Nephron (organoid): ENCODE measurements at regions not wholly inside any gene's neighbourhood (a gene's known extent, or its start where the extent isn't known, plus 50 kb on each side); places are given as distances from the start of the nearest gene placed in this dataset.

ENCODE experiments used
- H3K27ac Mint-ChIP-seq, 3 experiments: 2 replicates each; pipeline ENCODE4 v1.8.0; 2020; ENCODE audit warnings: mixed read lengths in 3 of 3, mild to moderate bottlenecking in 2 of 3, moderate library complexity in 1 of 3
- H3K27me3 Mint-ChIP-seq: 2 replicates; pipeline ENCODE4 v1.8.0; 2021; ENCODE audit warnings: low read depth, mild to moderate bottlenecking, moderate library complexity, mixed read lengths
- H3K36me3 Mint-ChIP-seq: 2 replicates; pipeline ENCODE4 v1.8.0; 2020; ENCODE audit warnings: low read depth, mixed read lengths
- H3K4me1 Mint-ChIP-seq: 2 replicates; pipeline ENCODE4 v1.8.0; 2020; ENCODE audit warnings: mixed read lengths
- H3K4me3 Mint-ChIP-seq, 3 experiments: 2 replicates each; pipeline ENCODE4 v1.8.0; 2020; ENCODE audit warnings: mild to moderate bottlenecking in 3 of 3, mixed read lengths in 3 of 3, moderate library complexity in 2 of 3
- H3K9me3 Mint-ChIP-seq: 2 replicates; pipeline ENCODE4 v1.8.0; 2020; ENCODE audit warnings: mixed read lengths
- CTCF ChIP-seq, 3 experiments: fragments of 200-600 bp; sonication (generic); IDR thresholded peaks; one replicate each; pipeline ENCODE4 v1.5.0; 2021; ENCODE audit warnings: antibody characterized with exemption in 3 of 3; ENCODE audit not compliant: unreplicated experiment in 3 of 3

- Mint-ChIP-seq H3K27ac (peak overlapping the region in 2 of 3 experiments; percentile 8 to 13), H3K36me3 (no peaks in the 10 kb centered on the region), H3K4me1 (peaks cover 29% of the 10 kb centered on the region), H3K27me3 (peaks cover 10% of the 10 kb centered on the region), H3K4me3 (no peak overlapping the region), H3K9me3 (no peaks in the 10 kb centered on the region)
- TF ChIP-seq CTCF (IDR thresholded peaks at IDR 0.05; ENCODE audit: unreplicated experiment in 3 of 3), result no peak
These were observed 57.0 kb upstream of the ABCA1 start for GRCh38 chr9:104984948-104985347.

DNA sequence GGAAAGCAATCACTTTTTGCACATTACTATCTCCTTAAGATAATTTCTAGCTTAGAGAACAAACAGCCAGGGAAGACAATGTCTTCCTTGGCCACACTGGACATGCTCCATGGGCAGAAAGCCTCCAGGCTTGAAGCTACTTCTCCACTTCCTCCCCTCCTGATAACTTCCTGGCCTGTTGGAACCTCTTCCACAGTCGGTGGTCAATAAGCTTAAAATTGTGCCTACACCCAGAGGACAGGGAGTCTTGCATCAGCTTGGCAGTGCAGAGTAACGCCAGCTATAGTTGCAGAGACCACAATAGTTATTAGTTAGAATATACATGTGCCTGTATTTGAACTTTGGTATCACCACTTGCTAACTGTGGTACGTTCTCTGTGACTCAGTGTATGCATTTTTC lies 58.1 kb upstream of the ABCA1 start:
- no peaks in the 10 kb centered on the region for H3K36me3 Mint-ChIP-seq
- peak overlapping the region in 1 of 3 experiments; percentile 3 for H3K27ac Mint-ChIP-seq
- no peaks in the 10 kb centered on the region for H3K9me3 Mint-ChIP-seq
- no peak for TF ChIP-seq CTCF (IDR thresholded peaks at IDR 0.05; ENCODE audit: unreplicated experiment in 3 of 3)
- H3K4me1 Mint-ChIP-seq, result peaks cover 38% of the 10 kb centered on the region
- no peak overlapping the region for H3K4me3 Mint-ChIP-seq
- H3K27me3 Mint-ChIP-seq, result peaks cover 11% of the 10 kb centered on the region

DNA sequence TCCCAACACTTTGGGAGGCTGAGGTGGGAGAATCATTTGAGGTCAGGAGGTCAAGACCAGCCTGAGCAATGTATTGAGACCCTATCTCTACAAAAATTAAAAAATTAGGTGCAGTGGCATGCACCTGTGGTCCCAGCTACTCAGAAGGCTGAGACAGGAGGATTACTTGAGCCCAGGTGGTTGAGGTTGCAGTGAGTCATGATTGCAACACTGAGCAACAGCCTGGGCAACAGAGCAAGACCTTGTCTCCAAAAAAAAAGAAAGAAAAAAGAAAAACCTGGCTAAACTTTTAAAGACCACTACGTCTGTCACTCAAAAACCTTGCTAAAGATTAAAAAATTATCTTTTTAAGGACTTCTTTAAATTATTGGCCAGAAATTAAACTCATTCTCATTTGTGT lies 59.8 kb upstream of the ABCA1 start:
- H3K9me3 Mint-ChIP-seq, result no peaks in the 10 kb centered on the region
- TF ChIP-seq CTCF (IDR thresholded peaks at IDR 0.05; ENCODE audit: unreplicated experiment in 3 of 3), result no peak
- H3K27me3 Mint-ChIP-seq, result peaks cover 14% of the 10 kb centered on the region
- H3K4me3 Mint-ChIP-seq, result no peak overlapping the region
- H3K27ac Mint-ChIP-seq, result no peak overlapping the region
- H3K4me1 Mint-ChIP-seq, result peaks cover 45% of the 10 kb centered on the region
- no peaks in the 10 kb centered on the region for H3K36me3 Mint-ChIP-seq

GRCh38 chr9:104988539-104988938 lies 60.6 kb upstream of the ABCA1 start:
- Mint-ChIP-seq H3K4me3 (peak overlapping the region in 1 of 3 experiments; percentile 40), H3K27ac (no peak overlapping the region), H3K36me3 (no peaks in the 10 kb centered on the region), H3K27me3 (peaks cover 14% of the 10 kb centered on the region), H3K4me1 (peaks cover 47% of the 10 kb centered on the region), H3K9me3 (no peaks in the 10 kb centered on the region)
- TF ChIP-seq CTCF (IDR thresholded peaks at IDR 0.05; ENCODE audit: unreplicated experiment in 3 of 3), result no peak

DNA sequence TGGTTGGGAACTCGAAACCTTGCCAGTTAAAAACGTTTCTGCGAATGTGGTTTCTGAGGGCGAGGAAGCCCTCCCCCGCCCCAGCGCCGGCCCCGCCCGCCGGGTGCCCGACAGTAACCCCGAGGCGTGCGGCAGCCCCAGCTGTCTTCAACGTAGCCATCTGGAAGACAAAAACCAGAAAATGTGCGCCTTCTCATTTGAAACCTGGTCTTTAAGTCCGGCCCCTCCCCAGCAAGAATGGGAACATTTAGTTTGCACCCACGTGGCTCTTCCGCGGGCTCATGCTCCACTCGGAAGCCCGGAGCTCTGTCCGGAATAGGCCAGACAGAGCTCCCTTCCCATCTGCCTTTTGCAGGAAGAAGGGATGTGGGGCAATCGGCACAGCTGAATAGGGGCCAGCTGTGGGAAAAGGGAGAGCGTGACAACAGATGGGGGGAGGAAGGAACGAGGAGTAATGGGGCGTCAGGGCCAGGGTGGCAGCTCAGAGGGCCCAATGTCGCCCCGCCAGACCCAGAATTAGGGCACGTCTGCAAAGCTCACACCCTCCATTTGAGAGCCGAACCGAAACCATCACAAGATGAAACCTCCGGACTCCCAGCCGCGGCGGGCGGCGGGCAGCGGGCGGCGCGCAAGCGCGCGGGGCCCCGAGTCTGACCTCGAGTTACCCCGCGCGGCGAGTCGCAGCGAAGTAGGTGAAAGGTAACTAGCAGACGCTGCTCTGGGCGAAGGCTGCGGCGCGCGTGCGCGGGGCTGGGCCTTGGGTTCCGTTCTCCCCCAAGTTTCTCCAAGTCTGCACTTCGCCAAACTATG lies 63.4 kb upstream of the ABCA1 start:
- Mint-ChIP-seq H3K27me3 (peaks cover 14% of the 10 kb centered on the region), H3K4me3 (peak overlapping the region; percentile 86 to 92 (median 90)), H3K36me3 (no peaks in the 10 kb centered on the region), H3K4me1 (peaks cover 47% of the 10 kb centered on the region), H3K9me3 (no peaks in the 10 kb centered on the region), H3K27ac (peak overlapping the region; percentile 98)
- no peak for TF ChIP-seq CTCF (IDR thresholded peaks at IDR 0.05; ENCODE audit: unreplicated experiment in 3 of 3)

DNA sequence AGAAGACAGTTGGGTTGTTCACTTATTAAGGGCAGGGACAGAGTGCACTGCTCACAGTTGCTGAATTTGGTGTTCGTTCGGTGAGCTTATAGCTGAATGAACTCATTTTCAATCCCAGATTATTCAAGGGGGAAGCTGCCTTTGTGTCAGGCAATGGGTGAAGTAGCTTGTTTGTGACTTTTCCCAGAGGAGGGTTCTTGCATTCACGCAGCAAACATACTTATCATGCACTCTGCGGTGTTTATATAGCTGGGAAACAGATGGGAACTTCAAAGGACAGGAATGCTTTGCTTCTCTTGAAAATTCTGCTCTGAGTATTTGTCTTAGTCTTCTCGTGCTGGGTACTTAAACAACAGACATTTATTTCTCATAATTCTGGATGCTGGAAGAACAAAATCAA lies 64.7 kb upstream of the ABCA1 start:
- no peaks in the 10 kb centered on the region for H3K36me3 Mint-ChIP-seq
- no peaks in the 10 kb centered on the region for H3K9me3 Mint-ChIP-seq
- peak overlapping the region; percentile 69 to 98 (median 77) for H3K27ac Mint-ChIP-seq
- peaks cover 48% of the 10 kb centered on the region for H3K4me1 Mint-ChIP-seq
- no peak for TF ChIP-seq CTCF (IDR thresholded peaks at IDR 0.05; ENCODE audit: unreplicated experiment in 3 of 3)
- peaks cover 8% of the 10 kb centered on the region for H3K27me3 Mint-ChIP-seq
- peak overlapping the region; percentile 86 to 92 (median 90) for H3K4me3 Mint-ChIP-seq
